DOHH2 (cell line): ENCODE measurements at regions not wholly inside any gene's neighbourhood (a gene's known extent, or its start where the extent isn't known, plus 50 kb on each side); places are given as distances from the start of the nearest gene placed in this dataset.

Experiments used
- H3F3A ChIP-seq: fragments of 200-600 bp; sonication (generic), shearing (Covaris generic); 2 replicates; pipeline ENCODE4 v1.6.0; 2016; ENCODE audit warnings: antibody characterized with exemption, mild to moderate bottlenecking; ENCODE audit not compliant: control insufficient read depth, insufficient read depth
- H3K27ac ChIP-seq: fragments of 200-600 bp; sonication (generic); 2 replicates; pipeline ENCODE4 v1.5.1; 2014; ENCODE audit warnings: low read depth, mild to moderate bottlenecking, low read length, moderate library complexity
- H3K27me3 ChIP-seq: fragments of 200-600 bp; sonication (generic); 2 replicates; pipeline ENCODE4 v1.6.1; 2014; ENCODE audit warnings: mild to moderate bottlenecking, low read length, mixed read lengths; ENCODE audit not compliant: control insufficient read depth
- H3K36me3 ChIP-seq: fragments of 200-600 bp; sonication (generic); 2 replicates; pipeline ENCODE4 v1.6.1; 2014; ENCODE audit warnings: mild to moderate bottlenecking, low read length, moderate library complexity, mixed read lengths; ENCODE audit not compliant: control insufficient read depth
- H3K4me1 ChIP-seq: fragments of 200-600 bp; sonication (generic); 2 replicates; pipeline ENCODE4 v1.6.1; 2014; ENCODE audit warnings: mild to moderate bottlenecking, low read length, mixed read lengths; ENCODE audit not compliant: control insufficient read depth
- H3K4me2 ChIP-seq: fragments of 200-600 bp; sonication (generic); 2 replicates; pipeline ENCODE4 v1.6.0; 2014; ENCODE audit warnings: mild to moderate bottlenecking, low read length, moderate library complexity
- H3K4me3 ChIP-seq: fragments of 200-600 bp; sonication (generic); 2 replicates; pipeline ENCODE4 v1.5.1; 2014; ENCODE audit warnings: mild to moderate bottlenecking, low read length, mixed read lengths
- H3K79me2 ChIP-seq: fragments of 200-600 bp; sonication (generic); 2 replicates; pipeline ENCODE4 v1.6.1; 2014; ENCODE audit warnings: mild to moderate bottlenecking, low read length, mixed read lengths; ENCODE audit not compliant: control insufficient read depth
- H3K9me2 ChIP-seq: fragments of 200-600 bp; sonication (generic); replicated peaks from 2 replicates; pipeline ENCODE4 v1.6.1; 2014; ENCODE audit warnings: mild to moderate bottlenecking, low read length, mixed read lengths; ENCODE audit not compliant: control insufficient read depth
- H3K9me3 ChIP-seq: fragments of 200-600 bp; sonication (generic); 2 replicates; pipeline ENCODE4 v1.6.1; 2014; ENCODE audit warnings: antibody characterized with exemption, low read length, mixed read lengths; ENCODE audit not compliant: control insufficient read depth, insufficient read depth
- H4K20me1 ChIP-seq: fragments of 200-600 bp; sonication (generic); 2 replicates; pipeline ENCODE4 v1.6.0; 2014; ENCODE audit warnings: low read depth, mild to moderate bottlenecking, antibody characterized with exemption, low read length, moderate library complexity; ENCODE audit not compliant: control insufficient read depth, insufficient read depth
- EZH2phosphoT487 ChIP-seq: fragments of 200-600 bp; sonication (generic); IDR thresholded peaks from 2 replicates; pipeline ENCODE4 v1.6.1; 2017; ENCODE audit warnings: borderline replicate concordance, mild to moderate bottlenecking, antibody characterized with exemption, low read length, moderate library complexity, mixed read lengths
- TF ChIP-seq, protein P1 (sequence below): fragments of 200-600 bp; sonication (generic); IDR thresholded peaks from one replicate; pipeline ENCODE4 v1.5.1; 2014; ENCODE audit warnings: antibody characterized with exemption, mild to moderate bottlenecking, low read depth, low read length; ENCODE audit not compliant: poor library complexity, severe bottlenecking

DNA sequence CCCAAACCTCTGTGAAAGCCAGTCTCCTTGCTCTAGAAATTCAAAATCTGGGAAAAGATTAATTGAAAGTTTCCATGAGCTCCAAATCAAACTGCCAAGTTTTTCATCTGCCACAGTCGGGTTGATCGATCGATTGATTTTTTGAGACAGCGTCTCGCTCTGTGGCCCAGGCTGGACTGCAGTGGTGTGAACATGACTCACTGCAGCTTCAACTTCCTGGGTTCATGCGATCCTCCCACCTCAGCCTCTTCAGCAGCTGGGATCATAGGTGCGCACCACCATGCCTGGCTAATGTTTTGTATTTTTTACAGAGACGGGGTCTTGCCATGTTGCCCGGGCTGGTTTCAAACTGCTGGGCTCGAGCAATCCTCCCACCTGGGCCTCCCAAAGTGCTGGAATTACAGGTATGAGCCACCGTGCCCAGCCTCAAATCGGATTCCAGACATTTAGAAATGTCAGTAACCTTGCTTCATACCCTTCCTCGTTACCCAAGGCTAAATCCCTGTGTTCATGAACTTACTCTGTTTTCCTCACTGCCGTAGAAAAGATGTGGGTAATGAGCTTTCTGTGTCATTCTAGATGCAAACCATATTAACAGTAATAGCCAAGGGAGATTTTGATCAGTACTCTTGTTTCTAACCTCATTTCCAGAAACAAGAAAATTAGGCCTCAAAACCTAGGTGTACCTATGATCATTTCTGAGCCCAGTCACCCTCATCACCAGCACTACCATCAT, 105.9 kb upstream of the AKAP13 start:
- H3K27ac ChIP-seq: no peak overlapping the region
- H3K4me3 ChIP-seq: no peak overlapping the region
- no peaks in the 10 kb centered on the region for H3K4me1 ChIP-seq
- no peaks in the 10 kb centered on the region for H3F3A ChIP-seq
- TF ChIP-seq, protein P1, sequence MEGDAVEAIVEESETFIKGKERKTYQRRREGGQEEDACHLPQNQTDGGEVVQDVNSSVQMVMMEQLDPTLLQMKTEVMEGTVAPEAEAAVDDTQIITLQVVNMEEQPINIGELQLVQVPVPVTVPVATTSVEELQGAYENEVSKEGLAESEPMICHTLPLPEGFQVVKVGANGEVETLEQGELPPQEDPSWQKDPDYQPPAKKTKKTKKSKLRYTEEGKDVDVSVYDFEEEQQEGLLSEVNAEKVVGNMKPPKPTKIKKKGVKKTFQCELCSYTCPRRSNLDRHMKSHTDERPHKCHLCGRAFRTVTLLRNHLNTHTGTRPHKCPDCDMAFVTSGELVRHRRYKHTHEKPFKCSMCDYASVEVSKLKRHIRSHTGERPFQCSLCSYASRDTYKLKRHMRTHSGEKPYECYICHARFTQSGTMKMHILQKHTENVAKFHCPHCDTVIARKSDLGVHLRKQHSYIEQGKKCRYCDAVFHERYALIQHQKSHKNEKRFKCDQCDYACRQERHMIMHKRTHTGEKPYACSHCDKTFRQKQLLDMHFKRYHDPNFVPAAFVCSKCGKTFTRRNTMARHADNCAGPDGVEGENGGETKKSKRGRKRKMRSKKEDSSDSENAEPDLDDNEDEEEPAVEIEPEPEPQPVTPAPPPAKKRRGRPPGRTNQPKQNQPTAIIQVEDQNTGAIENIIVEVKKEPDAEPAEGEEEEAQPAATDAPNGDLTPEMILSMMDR: no peak
- TF ChIP-seq EZH2phosphoT487: no peak
- no peak overlapping the region for H3K4me2 ChIP-seq
- H3K9me3 ChIP-seq: no peaks in the 10 kb centered on the region
- no peaks in the 10 kb centered on the region for H3K79me2 ChIP-seq
- no peaks in the 10 kb centered on the region for H4K20me1 ChIP-seq
- H3K9me2 ChIP-seq: no peaks in the 10 kb centered on the region
- no peaks in the 10 kb centered on the region for H3K27me3 ChIP-seq
- H3K36me3 ChIP-seq: no peaks in the 10 kb centered on the region

DNA sequence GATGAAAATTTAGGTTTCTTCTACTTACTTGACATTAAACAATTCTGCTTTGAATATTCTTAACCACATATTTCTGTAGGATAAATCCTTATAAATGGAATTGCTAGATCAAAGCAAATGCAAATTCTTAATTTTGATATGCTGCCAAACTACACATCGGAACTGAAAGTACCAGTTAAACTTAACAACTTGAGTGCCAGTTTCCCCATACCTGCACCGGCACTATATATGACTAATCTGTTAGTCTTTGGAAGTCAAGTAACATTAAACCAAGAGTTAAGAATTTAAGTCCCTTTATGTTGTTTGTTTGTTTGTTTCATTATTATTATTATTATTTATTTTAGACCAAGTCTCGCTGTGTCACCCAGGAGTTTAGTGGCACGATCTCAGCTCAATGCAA, 103.9 kb upstream of the AKAP13 start:
- Histone ChIP-seq H3K9me2 (no peaks in the 10 kb centered on the region), H3K79me2 (no peaks in the 10 kb centered on the region), H3K9me3 (no peaks in the 10 kb centered on the region), H3F3A (no peaks in the 10 kb centered on the region), H3K27me3 (no peaks in the 10 kb centered on the region), H4K20me1 (no peaks in the 10 kb centered on the region), H3K36me3 (no peaks in the 10 kb centered on the region), H3K4me1 (no peaks in the 10 kb centered on the region), H3K27ac (no peak overlapping the region), H3K4me2 (no peak overlapping the region), H3K4me3 (no peak overlapping the region)
- TF ChIP-seq, protein P1: no peak
- TF ChIP-seq EZH2phosphoT487: no peak

DNA sequence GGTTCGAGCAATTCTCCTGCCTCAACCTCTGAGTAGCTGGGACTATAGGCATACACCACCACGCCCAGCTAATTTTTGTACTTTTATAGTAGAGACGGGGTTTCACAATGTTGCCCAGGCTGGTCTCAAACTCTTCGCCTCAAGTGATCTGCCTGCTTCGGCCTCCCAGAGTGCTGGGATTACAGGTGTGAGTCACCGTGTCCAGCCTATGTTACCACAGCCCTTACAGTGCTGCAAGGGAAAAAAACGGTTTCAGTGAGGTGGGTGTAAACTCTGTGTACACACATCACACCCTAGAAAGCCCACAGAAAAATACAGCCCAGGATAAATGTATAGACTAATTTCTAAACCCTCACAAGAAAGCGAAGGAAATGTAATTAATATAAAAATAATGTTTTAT, 103.5 kb upstream of the AKAP13 start:
- Histone ChIP-seq H3K27me3 (no peaks in the 10 kb centered on the region), H3K27ac (no peak overlapping the region), H3K9me2 (no peaks in the 10 kb centered on the region), H4K20me1 (no peaks in the 10 kb centered on the region), H3K9me3 (no peaks in the 10 kb centered on the region), H3K4me3 (no peak overlapping the region), H3K4me2 (no peak overlapping the region), H3K79me2 (no peaks in the 10 kb centered on the region), H3K36me3 (no peaks in the 10 kb centered on the region), H3F3A (no peaks in the 10 kb centered on the region), H3K4me1 (no peaks in the 10 kb centered on the region)
- no peak for TF ChIP-seq EZH2phosphoT487
- TF ChIP-seq, protein P1: no peak
